ENCODE measurements at regions not wholly inside any gene's neighbourhood (a gene's known extent, or its start where the extent isn't known, plus 50 kb on each side); places are given as distances from the start of the nearest gene placed in this dataset.

DNA sequence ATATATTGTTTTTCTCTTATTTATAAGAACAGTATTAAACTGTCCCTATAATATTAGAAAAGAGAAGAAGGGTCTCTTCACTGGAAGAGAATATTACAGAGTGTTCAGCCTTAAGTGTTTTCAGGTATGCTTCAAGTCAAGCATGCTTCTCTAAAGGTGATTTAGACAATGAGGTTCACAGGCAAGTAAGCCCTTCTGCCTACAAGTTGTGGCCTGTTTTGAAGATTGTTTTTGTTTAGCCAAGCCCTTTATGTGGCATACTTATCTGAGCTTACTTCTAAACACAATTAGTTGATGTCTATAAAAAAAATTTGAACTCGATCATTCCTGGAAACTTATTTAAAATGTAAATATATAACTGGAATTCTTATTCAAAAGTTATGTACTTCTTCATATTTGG is 343.8 kb upstream of the CDH18 start:
- no peak for DNase-seq (ENCODE audit: low spot score)
- no peaks in the 10 kb centered on the region for H3K4me1 ChIP-seq (ENCODE audit: control insufficient read depth in 4 of 4, insufficient read depth in 4 of 4, low read length in 3 of 4)
- H3K27me3 ChIP-seq (ENCODE audit: control insufficient read depth in 4 of 4, insufficient read depth in 4 of 4, low read length in 3 of 4): no peaks in the 10 kb centered on the region
- H3K9ac ChIP-seq (ENCODE audit: low read depth in 1 of 2, low read length in 2 of 2): no peak overlapping the region
- 72% methylated on average over 1 of the region's 1 CpG for WGBS
- H3K4me3 ChIP-seq (ENCODE audit: low read depth in 1 of 3, low read length in 3 of 3): no peak overlapping the region
- TF ChIP-seq TAF1 (conservative IDR thresholded peaks at IDR 0.05) (no peak), RAD21 (IDR thresholded peaks at IDR 0.05) (no peak), GABPA (IDR thresholded peaks at IDR 0.05 in 1 of 2, conservative IDR thresholded peaks at IDR 0.05 in 1 of 2) (no peak), NR2F2 (IDR thresholded peaks at IDR 0.05) (no peak), JUND (IDR thresholded peaks at IDR 0.05) (no peak), HNF4G (IDR thresholded peaks at IDR 0.05) (no peak), SP1 (IDR thresholded peaks at IDR 0.05) (no peak), FOXA1 (IDR thresholded peaks at IDR 0.05) (no peak), RXRA (IDR thresholded peaks at IDR 0.05) (no peak), YY1 (IDR thresholded peaks at IDR 0.05) (no peak)
- TF ChIP-seq, protein P1, sequence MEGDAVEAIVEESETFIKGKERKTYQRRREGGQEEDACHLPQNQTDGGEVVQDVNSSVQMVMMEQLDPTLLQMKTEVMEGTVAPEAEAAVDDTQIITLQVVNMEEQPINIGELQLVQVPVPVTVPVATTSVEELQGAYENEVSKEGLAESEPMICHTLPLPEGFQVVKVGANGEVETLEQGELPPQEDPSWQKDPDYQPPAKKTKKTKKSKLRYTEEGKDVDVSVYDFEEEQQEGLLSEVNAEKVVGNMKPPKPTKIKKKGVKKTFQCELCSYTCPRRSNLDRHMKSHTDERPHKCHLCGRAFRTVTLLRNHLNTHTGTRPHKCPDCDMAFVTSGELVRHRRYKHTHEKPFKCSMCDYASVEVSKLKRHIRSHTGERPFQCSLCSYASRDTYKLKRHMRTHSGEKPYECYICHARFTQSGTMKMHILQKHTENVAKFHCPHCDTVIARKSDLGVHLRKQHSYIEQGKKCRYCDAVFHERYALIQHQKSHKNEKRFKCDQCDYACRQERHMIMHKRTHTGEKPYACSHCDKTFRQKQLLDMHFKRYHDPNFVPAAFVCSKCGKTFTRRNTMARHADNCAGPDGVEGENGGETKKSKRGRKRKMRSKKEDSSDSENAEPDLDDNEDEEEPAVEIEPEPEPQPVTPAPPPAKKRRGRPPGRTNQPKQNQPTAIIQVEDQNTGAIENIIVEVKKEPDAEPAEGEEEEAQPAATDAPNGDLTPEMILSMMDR (IDR thresholded peaks at IDR 0.05; ENCODE audit: low read depth, low read length, missing input control): no peak
- TF ChIP-seq, protein P2, sequence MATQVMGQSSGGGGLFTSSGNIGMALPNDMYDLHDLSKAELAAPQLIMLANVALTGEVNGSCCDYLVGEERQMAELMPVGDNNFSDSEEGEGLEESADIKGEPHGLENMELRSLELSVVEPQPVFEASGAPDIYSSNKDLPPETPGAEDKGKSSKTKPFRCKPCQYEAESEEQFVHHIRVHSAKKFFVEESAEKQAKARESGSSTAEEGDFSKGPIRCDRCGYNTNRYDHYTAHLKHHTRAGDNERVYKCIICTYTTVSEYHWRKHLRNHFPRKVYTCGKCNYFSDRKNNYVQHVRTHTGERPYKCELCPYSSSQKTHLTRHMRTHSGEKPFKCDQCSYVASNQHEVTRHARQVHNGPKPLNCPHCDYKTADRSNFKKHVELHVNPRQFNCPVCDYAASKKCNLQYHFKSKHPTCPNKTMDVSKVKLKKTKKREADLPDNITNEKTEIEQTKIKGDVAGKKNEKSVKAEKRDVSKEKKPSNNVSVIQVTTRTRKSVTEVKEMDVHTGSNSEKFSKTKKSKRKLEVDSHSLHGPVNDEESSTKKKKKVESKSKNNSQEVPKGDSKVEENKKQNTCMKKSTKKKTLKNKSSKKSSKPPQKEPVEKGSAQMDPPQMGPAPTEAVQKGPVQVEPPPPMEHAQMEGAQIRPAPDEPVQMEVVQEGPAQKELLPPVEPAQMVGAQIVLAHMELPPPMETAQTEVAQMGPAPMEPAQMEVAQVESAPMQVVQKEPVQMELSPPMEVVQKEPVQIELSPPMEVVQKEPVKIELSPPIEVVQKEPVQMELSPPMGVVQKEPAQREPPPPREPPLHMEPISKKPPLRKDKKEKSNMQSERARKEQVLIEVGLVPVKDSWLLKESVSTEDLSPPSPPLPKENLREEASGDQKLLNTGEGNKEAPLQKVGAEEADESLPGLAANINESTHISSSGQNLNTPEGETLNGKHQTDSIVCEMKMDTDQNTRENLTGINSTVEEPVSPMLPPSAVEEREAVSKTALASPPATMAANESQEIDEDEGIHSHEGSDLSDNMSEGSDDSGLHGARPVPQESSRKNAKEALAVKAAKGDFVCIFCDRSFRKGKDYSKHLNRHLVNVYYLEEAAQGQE (IDR thresholded peaks at IDR 0.05): no peak
- H3K36me3 ChIP-seq (ENCODE audit: control insufficient read depth in 4 of 4, insufficient read depth in 3 of 4, low read depth in 1 of 4, low read length in 3 of 4): no peaks in the 10 kb centered on the region
- no peak overlapping the region for H3K27ac ChIP-seq (ENCODE audit: low read depth in 1 of 2, low read length in 2 of 2)
- H3K9me3 ChIP-seq (ENCODE audit: control insufficient read depth in 4 of 4, low read length in 3 of 4): no peaks in the 10 kb centered on the region

DNA sequence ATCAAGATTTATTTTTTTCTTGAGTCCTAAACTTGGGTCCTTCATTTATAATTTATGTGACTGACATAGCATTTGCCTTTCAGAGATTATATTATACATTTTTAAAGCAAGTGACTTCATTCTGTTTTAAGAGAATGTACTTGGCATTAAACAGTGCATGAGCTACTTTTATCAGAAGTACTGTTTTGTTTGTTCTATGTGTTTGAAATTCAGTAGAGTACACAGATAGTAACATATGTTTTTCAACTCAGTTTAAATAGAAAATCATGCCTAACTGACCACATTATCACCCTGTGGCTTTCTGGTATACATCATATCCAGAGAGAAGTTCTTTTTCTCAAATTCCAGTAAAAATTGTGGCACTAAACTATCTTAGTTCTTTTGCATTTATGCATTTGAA is 335.3 kb upstream of the CDH18 start:
- no peaks in the 10 kb centered on the region for H3K36me3 ChIP-seq (ENCODE audit: control insufficient read depth in 4 of 4, insufficient read depth in 3 of 4, low read depth in 1 of 4, low read length in 3 of 4)
- H3K4me1 ChIP-seq (ENCODE audit: control insufficient read depth in 4 of 4, insufficient read depth in 4 of 4, low read length in 3 of 4): no peaks in the 10 kb centered on the region
- TF ChIP-seq FOXA1 (IDR thresholded peaks at IDR 0.05) (no peak), NR2F2 (IDR thresholded peaks at IDR 0.05) (no peak), RXRA (IDR thresholded peaks at IDR 0.05) (no peak), HNF4A (conservative IDR thresholded peaks at IDR 0.05) (no peak), SP1 (IDR thresholded peaks at IDR 0.05) (no peak), HNF4G (IDR thresholded peaks at IDR 0.05) (no peak), TAF1 (conservative IDR thresholded peaks at IDR 0.05) (no peak), JUND (IDR thresholded peaks at IDR 0.05) (no peak)
- TF ChIP-seq, protein P3, sequence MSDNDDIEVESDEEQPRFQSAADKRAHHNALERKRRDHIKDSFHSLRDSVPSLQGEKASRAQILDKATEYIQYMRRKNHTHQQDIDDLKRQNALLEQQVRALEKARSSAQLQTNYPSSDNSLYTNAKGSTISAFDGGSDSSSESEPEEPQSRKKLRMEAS (IDR thresholded peaks at IDR 0.05): no peak
- TF ChIP-seq, protein P1 (IDR thresholded peaks at IDR 0.05; ENCODE audit: low read depth, low read length, missing input control): no peak
- TF ChIP-seq, protein P2 (IDR thresholded peaks at IDR 0.05): no peak
- TF ChIP-seq, protein P4, sequence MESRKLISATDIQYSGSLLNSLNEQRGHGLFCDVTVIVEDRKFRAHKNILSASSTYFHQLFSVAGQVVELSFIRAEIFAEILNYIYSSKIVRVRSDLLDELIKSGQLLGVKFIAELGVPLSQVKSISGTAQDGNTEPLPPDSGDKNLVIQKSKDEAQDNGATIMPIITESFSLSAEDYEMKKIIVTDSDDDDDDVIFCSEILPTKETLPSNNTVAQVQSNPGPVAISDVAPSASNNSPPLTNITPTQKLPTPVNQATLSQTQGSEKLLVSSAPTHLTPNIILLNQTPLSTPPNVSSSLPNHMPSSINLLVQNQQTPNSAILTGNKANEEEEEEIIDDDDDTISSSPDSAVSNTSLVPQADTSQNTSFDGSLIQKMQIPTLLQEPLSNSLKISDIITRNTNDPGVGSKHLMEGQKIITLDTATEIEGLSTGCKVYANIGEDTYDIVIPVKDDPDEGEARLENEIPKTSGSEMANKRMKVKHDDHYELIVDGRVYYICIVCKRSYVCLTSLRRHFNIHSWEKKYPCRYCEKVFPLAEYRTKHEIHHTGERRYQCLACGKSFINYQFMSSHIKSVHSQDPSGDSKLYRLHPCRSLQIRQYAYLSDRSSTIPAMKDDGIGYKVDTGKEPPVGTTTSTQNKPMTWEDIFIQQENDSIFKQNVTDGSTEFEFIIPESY (IDR thresholded peaks at IDR 0.05): no peak
- no peak for DNase-seq (ENCODE audit: low spot score)
- H3K9ac ChIP-seq (ENCODE audit: low read depth in 1 of 2, low read length in 2 of 2): no peak overlapping the region
- H3K27me3 ChIP-seq (ENCODE audit: control insufficient read depth in 4 of 4, insufficient read depth in 4 of 4, low read length in 3 of 4): no peaks in the 10 kb centered on the region
- H3K9me3 ChIP-seq (ENCODE audit: control insufficient read depth in 4 of 4, low read length in 3 of 4): no peaks in the 10 kb centered on the region
- no peak overlapping the region for H3K4me3 ChIP-seq (ENCODE audit: low read depth in 1 of 3, low read length in 3 of 3)
- H3K27ac ChIP-seq (ENCODE audit: low read depth in 1 of 2, low read length in 2 of 2): no peak overlapping the region
